GM19397 (cell line): ENCODE measurements at regions not wholly inside any gene's neighbourhood (a gene's known extent, or its start where the extent isn't known, plus 50 kb on each side); places are given as distances from the start of the nearest gene placed in this dataset.

Experiments
- ATAC-seq: cut with Tn5 transposase; IDR thresholded peaks from one replicate; pipeline ENCODE4 v1.9.1; 2021; ENCODE audit warnings: mild to moderate bottlenecking, moderate library complexity; ENCODE audit not compliant: unreplicated experiment

DNA sequence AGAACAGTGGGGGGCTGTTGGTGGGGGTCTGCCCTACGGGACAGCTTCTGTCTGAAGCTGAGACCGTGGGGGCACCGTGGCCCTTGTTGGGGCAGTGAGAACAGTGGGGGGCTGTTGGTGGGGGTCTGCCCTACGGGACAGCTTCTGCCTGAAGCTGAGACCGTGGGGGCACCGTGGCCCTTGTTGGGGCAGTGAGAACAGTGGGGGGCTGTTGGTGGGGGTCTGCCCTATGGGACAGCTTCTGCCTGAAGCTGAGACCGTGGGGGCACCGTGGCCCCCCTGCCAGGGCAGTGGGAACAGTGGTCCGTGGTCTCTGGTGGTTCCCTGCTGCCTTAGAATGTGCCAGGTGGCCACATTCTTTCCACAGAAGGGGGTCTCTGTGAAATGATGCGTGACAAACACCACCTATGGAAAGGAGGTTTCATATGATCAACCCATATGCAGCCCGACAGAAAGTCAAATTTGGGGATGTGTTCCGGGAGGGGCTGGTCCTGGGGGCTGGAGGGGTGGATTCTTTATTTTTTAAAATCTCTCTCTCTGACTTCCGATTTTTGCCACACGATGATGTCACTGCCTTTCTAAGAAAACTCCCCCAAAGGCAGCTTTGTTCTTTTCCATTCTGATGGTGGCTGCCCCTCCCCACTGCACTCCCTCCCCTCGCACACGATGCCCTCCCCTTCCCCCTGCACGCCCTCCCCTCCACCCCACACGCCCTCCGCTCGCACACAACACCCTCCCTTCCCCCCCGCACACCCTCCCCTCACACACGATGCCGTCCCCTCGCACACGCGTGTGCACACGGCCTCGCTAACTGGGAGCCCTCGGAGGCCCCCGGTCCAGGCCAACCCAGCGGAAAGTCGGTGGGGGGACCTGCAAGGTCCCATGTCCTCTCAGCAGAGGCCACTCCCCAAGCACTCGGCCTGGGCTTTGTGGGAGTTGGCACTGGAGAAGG is 1186.5 kb downstream of the BRD1 start:
- ATAC-seq = no peak

DNA sequence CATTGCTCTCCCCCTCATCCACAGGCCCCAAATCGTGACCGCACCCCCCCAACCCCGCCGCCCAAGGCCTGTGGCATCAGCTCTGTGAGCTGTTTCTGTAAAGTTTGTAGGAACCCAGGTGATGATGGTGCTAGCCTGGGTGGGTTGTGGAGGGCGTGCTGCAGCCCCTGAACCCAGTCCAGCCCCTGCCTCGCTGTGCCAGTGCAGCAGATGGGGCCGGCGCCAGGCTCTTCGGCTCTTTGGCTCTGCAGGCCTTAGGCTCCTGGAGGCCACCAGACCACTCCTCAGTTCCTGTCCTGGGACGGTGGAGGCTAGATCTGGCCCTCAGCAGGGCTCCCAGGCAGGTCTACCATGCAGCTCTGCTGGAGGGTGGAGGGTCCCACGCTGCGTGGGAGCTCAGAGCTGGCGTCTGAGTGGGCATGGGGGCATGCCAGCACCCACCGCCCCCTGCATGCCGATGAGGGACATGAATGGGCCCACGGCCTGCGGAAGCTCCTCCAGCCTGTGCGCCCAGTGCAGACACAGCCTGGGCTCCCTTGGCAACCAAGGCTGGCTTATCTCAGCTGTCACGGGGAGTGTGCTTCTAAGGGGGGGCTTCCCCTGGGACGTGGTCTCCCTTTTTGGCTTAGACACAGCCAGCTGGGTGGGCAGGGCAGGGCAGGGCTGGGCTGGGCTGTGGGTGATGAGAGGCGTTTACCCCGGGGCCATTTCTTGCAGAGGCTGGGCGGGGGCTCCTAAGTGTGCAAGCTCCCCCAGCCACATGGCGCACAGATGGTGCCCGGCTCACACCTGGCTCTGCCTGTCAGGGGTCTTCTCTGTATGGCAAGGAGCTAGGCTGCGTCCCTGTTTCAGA is 1187.6 kb downstream of the BRD1 start:
- ATAC-seq = no peak

DNA sequence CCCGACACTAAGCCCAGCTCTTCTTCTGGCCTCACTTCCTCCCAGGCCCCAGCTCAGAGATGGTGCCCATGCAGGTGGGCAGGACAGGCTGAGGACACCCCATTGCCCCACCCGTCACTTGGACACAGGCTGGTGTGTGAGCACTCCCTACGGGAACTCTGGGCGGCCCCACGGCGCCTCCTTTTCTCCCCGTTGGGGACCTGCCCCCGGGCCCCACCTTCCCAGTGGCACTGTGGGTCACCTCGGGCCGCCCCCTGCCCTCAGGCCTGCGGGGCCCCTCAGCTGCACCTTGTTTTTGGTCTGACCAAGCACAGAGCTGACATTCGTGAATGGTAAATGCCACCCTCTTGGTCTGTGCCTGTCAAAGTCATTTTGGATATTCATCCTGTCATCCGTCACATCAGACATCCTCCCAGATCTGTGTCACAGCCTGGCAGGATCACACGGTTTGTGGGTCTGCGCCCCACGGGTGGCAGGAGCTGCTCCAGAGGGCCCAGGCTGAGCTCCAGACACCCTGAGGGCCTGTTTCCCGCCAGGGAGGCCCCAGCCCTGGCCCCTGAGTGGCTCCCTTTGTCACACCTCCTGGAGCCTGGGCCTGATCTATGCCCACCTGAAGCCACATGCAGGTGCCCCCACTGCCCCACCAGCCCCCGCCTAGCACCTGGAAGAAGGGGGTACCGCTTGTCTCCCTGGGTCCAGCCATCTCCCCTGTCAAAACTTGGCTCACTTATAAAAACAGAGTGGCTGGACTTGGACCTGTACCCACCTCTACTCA is 1188.5 kb downstream of the BRD1 start:
- no peak for ATAC-seq

DNA sequence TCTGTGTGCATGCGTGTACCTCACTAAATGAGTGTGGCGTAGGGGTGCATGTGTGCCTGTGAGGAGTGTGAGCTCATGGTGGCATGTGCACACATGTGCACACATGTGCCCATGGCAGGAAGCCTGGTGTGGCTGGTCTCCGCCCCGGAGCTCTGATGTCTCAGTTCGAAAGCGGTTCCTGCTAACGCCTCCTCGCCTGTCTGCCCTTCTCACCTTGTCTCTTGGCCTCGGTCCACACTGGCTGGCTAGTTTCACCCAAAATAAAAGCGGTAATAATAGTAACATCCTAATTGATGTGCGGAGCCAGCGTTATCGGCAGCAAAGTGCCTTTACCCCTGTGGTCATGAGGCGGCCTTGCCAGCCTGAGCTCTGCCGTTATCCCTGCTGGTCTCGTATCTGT is 1190.4 kb downstream of the BRD1 start:
- ATAC-seq = no peak

DNA sequence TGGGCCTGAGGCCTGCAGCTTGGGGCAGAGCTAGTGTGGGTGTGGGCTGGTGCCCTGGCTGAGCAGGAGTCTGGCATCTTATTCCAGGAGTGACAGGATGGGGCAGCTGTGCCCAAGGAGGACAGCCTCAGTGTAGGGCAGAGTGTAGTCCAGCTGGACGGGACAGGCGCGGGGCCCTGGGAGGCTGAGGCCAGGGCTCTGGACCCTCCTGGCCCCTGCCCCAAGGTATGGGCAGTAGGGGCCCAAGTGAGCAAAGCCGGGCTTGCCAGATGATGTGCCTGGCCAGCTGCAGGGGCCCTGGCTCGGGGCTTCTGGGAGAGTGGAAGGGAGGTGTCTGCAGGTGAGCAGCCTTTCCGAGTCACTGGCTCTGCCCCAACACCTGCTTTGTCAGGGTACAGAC is 1190.9 kb downstream of the BRD1 start:
- no peak for ATAC-seq

DNA sequence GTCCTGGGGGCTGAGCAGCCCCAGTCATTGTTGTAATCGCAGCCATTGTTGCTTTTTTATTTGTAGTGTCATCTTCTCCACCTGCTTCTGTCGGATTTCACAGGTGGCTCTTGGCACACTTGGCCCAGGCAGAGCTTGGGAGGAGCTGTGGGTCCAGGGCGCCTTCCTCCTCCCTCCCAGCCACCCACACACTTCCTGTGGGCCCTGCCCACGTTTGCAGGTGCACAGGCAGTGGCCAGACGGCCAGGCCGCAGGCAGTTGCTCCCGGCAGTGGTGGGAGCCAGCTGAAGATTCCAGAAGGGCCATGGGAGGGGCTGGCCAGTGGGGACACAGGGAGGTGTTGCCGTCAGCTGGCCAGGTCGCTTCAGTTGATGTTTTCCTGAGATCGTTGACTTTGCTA is 1191.9 kb downstream of the BRD1 start:
- ATAC-seq = no peak

DNA sequence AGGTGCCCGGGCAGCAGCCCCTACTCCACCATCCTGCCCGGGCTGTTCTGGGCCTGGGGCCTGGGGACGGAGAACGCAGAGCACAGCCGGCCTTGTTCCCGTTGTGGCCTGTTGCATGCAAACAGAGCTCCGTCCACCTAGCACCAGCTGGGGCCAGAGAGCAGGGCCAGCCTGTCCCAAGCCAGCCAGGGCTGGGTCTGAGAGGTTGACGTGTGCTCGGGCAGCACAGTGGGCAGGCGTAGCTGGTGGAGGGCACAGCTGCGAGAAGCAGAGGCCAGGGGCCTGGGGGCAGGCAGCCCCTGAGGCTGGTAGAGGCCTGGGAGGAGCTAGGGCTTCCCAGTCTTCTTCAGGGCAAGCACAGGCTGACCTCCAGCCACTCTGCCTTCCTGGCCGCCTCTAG is 1192.6 kb downstream of the BRD1 start:
- ATAC-seq = no peak

DNA sequence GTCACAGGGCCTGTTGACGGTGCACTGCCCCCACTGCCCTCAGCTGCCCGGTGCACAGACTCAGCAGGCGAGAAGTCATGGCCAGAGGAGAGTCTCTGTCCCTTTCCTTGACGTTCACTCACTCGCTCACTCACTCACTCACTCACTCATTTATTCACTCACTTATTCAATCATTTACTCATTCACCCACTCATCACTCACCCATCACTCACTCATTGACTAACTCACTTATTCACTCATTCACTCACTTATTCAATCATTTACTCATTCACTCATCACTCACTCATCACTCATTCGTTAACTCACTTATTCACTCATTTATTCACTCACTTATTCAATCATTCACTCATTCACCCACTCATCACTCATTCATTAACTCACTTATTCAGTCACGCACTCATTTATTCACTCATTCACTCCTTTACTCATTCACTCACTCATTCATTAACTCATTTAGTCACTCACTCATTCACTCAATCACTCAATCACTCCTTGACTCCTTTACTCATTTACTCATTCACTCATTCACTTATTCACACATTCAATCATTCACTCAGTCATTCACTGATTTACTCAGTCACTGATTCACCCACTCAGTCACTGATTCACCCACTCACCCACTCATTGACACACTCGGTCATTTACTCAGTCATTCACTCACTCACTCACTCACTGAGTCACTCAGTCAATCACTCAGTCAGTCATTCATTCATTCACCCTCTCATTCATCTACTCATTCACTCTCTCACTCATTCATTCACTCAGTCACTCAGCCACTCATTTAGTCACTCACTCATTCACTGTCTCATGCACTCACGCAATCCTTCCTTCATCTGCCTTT is 1193.5 kb downstream of the BRD1 start:
- ATAC-seq = no peak

DNA sequence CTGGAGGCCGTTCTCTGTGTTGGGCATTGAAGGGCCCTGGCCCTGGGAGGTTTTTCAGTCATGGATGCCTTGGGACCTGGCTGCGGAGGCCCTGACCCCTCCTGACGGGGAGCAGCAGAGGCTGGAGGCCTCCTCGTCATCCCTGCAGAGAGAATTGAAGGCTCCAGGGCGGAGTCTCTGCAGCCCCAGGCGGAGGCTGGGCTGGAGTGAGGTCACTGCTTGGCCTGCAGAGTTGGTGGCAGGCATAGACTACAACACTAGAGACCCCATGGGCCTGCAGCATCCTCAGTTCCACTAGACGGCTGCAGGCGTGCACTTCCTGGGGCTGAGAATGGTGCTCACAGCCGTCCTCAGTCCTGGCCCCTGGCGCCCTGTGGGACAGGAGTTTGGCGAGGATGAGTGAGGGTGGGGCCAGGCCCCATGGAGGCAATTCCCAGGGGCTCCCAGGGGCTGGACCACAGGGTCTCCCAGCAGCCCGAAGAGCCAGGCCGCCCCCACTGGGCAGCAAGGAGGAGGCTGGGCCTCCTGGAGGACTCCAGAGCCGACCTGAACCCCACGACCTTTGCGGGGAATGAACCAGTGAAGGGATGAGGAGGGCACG is 1194.9 kb downstream of the BRD1 start:
- ATAC-seq = no peak

DNA sequence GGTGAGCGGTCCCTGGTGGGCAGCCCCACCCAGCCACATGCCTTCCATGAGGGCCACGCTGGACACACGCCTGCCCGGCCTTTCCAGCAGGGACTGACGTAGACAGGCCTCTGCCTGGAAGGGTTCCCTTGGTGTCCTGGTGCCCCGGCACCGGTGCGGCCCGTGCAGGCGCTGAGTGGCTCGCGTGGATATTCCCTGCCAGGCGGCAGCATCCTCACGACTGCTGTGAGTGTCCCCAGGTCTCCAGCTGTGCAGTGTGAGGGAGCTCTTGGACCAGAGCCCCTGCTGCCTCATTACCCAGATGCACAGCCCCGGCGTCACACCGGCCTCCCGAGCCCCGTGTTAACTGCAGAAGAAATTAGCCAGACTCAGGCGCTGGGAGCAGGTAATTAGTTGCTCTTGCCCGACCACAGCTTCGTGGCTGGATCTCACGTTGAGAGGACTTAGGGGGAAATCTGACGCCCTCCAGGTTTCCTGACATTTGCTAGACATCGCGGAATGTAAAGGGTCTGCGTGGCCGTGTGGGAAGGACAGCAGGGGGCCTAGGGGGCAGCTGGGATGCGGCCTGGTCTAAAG is 1196.3 kb downstream of the BRD1 start:
- ATAC-seq = no peak

DNA sequence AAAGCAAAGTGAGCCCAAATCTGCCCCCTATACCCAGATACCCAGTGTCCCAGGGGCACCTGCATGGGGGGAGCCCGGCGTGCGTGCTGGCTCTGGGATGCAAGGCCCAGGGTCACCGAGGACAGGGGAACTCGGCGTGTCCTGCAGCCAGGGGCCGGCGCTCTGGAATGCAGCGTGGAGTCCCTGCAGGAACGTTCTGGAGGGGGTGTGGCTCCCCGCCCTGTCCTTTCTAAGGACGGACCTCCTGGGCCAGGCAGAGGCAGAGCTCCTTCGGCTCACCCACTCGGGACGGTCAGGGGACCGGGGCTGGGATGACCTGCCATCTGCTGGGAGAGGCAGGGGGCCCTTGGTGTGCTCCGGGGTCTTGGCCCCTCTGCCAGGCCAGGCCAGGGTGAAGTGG is 1196.8 kb downstream of the BRD1 start:
- ATAC-seq = no peak

DNA sequence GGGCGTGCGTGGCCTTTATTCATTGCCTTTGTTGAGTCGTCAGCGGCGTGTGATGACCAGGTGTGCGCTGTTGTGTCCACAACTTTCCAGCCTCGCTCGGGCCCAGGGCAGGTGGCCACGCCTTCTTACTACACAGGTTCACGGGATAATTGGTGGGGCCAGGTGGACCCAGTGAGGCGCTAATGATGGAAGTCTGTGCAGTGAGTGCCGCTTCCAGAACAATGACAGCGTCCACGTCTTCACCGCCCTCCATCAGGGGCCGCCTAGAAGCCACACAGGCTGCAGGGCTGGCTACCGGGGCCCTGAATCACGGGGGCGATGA is 1197.3 kb downstream of the BRD1 start:
- no peak for ATAC-seq

DNA sequence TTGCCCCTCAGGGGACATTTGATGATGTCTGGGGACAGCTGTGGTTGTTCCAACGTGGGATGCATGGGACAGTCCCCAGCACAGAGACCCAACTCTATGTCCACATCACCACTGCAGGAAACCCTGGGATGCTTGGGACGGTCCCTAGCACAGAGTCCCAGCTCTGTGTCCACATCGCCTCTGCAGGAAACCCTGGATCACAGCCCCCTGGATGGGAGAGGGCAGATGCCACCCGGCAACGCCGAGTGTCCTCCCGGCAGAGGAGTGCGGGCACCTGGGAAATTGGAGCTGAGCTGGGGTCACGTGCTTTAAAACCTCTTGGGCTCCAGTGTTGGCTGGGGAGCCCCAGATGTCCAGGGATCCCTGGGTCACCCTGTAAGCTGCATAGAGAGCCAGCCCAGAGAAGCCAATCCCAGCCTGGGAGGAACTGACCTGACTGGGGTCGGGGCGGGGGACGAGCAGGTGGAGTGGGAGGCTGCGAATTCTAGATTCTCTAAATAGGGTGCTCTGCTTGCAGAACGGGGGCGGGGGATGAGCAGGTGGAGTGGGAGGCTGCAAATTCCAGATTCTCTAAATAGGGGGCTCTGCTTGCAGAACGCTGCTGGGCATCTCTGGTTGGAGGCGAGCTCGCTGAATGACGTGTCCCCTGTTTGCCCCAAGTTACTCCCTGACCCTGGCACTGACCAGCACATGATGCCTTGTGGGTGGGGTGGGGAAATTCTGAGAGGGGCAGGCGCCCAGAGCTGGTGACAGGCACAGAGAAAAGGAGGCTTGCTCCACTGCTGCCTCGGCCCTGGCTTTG is 1197.8 kb downstream of the BRD1 start:
- no peak for ATAC-seq

DNA sequence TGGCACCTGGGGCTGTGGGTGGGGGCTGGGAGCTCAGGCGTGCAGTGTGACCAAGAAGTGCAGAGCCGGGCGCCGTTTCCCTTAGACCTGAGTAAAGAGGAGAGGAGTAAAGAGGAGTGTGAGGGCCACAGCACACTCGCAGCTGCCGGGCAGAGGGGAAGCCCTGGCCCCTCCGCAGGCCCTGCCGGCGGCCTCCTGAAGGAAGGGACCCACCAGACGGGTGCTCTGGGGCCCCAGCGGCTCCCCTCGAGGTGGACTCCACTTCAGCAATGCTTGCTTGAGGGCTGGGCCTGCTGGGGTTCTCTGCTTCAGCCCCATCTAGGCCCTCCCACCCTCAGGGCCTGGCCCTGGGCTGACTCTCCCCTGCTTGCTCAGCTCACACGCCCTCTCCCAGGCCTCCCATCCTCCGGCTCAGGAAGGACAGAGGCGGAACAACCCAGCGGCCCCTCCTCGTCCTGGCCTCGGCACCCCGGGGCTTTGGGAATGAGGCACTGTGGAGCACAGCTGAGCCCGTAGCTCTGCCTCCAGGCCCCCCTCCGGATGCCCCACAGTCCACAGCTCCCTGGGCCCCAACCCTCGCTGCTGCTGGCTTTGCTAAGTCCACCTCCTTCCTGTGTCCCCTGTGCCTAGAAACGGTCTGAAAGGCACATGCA is 1198.7 kb downstream of the BRD1 start:
- no peak for ATAC-seq

DNA sequence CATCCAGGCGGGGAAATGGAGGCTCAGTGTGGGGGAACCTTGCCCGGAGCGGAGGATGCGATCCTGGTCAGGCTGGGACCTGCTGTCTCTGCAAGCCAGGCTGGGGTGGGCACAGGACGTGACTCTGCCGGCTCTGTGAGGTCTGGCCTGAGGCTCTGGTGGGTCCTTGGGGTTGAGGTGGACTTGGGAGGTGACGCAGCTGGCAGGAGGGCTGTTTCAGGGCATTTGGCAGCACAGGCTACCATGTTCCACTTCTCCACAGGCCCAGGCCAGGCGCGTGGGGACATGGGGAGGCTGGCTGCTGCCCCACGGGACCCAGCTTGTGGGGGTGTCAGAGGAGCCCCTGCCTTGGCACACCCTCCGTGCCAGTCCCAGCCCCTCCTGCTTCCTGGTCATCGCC is 1199.7 kb downstream of the BRD1 start:
- no peak for ATAC-seq

DNA sequence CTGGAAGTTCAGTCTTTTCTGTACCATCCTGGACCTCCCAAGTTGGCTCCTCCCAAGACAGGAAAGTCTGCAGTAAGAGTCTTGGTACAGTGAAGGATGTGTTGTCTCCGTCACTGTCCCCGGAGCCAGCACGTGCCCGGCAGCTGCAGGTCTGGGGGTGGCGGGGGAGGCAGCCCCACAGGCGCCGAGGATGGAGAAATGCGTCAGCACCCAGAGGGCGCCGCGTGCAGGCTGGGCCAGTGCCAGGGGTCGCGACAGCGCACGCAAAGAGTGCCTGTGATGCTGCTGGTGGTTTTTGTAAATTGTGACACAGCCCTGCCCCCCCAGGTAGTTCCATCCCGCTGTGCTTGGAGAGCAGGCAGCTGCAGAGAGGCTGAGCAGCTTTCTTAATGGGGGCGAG is 1200.5 kb downstream of the BRD1 start:
- no peak for ATAC-seq

DNA sequence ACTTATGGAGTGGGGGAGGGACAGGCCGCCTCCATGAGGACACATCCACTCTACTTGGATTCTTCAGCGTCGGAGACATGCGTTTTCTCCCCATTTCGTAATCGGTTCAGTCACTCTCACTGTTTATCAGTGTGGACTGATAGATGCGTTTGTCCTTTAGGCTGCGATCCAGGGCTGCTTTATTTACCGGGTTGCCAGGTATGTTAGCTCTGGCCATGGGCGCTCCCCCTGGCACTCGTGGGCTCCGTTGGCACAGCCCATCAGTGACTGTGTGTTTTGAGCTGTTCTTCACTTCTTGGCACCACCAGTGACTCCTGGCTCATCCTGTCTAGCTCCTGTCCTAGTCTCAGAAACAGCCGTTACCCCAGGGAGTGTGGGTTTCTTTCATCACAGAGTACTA is 1203.3 kb downstream of the BRD1 start:
- ATAC-seq = no peak

DNA sequence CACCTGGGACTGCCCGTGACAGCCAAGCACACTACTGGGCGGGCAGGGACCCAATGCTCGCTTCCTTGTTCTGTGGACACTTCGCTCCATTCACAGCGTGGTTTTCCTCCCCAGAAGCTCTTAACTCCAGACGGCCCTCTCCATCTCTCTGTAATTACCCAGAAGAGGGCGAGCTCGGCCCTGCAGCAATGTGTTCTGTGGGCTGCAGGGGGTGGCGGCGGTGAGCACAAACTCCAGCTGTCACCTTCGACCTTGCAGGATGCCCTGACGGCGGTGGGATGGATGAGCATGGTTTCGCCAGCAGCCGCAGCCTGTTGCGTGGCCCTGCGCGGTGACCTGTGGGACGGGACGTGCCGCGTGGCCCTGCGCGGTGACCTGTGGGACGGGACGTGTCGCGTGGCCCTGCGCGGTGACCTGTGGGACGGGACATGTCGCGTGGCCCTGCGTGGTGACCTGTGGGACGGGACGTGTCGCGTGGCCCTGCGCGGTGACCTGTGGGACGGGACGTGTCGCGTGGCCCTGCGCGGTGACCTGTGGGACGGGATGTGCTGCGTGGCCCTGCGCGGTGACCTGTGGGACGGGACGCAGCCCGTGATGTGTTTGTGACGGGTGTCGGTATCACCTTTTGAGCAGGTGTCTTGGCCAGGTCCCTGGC is 1204.7 kb downstream of the BRD1 start:
- ATAC-seq = no peak
